Stimulated activated CD4-positive, alpha-beta T cell treated with anti-CD3 and anti-CD28 coated beads, Interleukin-2, amount 100 ng/mL, for 48 hours (primary cell): ENCODE measurements at regions not wholly inside any gene's neighbourhood (a gene's known extent, or its start where the extent isn't known, plus 50 kb on each side); places are given as distances from the start of the nearest gene placed in this dataset.
"Not testable (repeated sequence)": the region's sequence is repeated elsewhere in the genome, so short reads cannot be mapped to it uniquely, and the experiment has no call there.

Experiments used
- DNase-seq, 2 donors: peaks; one replicate each; pipeline ENCODE4 v3.0.0-alpha.2; 2020

DNA sequence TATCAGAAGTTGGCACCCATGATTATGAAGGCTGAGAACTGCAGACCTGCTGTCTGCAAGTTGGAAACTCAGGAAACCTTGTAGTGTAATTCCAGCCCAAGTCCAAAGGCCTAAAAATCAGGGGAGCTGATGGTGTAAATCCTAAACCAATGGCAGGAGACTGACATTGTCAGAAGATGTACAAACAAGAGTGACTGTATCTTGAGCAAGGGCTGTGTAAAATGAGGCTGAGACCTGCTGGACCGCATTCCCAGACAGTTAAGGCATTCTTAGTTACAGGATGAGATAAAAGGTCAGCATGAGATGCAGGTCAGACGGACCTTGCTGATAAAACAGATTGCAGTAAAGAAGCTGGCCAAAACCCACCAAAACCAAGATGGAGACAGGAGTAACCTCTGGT lies 147.7 kb downstream of the COG6 start:
- DNase-seq = no peak

- no peak for DNase-seq
These were observed 148.4 kb downstream of the COG6 start for GRCh38 chr13:39803851-39804250.

GRCh38 chr13:39804332-39805210 lies 149.1 kb downstream of the COG6 start:
- DNase-seq = no peak

- DNase-seq = no peak
These were observed 154.0 kb downstream of the COG6 start for GRCh38 chr13:39809466-39809865.

GRCh38 chr13:39810091-39810877 lies 154.8 kb downstream of the COG6 start:
- DNase-seq = no peak

DNA sequence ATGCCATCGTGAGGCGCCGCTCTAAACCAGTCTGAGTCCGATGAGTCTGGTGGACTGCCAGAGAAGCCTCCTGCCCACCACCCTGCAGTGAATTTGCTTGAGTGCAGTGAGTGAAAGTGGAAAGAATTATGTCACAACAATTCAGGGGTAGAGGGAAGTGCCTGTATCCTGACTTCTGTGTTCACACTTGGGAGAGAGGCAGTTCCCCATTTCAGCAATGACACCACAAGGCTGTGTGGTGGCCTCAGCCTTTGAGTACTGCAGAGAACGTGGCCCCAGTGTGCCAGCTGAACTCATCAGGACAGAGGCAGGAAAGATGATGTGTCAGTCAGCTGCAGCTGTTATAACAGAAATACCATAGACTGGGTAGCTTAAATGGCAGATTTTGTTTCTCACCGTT lies 155.6 kb downstream of the COG6 start:
- no peak for DNase-seq

GRCh38 chr13:39811696-39812095 lies 156.2 kb downstream of the COG6 start:
- no peak for DNase-seq

DNA sequence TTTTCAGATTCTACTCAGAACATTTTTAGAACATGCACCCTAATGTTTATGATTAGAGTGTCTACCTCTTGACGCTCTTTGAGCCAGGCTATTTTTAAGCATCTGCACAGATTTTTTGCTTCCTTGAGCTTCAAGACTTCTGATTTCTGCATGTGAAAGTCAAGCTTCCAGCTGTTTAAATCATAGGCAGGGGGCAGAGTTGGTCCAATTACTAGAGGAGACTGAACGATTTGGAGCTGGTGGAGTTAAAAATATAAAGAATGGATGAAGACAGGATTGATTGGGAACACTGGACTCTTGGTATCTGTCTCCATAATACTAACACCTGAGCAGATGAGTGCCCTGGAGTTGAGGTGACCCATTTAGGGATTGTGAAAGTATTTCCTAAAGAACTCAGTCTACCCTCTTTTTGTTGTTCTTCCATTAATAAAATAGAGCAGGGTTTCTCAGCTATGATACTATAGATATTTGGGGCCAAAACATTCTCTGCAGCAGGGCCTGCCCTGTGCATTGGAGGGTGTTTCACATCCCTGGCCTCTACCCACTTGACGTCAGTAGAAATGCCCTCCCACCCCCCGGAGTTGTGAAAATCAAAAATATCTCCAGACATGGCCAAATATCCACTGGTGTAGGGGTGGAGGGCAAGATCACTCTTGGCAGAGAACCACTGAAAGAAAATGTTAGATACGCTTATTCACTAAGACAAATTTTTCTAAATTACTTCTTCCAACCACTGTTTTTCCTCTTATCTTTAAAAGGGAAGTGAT lies 160.1 kb downstream of the COG6 start:
- DNase-seq = no peak

GRCh38 chr13:39816936-39817335 lies 161.5 kb downstream of the COG6 start:
- no peak for DNase-seq

GRCh38 chr13:39818953-39819352 lies 163.5 kb downstream of the COG6 start:
- DNase-seq = no peak

DNA sequence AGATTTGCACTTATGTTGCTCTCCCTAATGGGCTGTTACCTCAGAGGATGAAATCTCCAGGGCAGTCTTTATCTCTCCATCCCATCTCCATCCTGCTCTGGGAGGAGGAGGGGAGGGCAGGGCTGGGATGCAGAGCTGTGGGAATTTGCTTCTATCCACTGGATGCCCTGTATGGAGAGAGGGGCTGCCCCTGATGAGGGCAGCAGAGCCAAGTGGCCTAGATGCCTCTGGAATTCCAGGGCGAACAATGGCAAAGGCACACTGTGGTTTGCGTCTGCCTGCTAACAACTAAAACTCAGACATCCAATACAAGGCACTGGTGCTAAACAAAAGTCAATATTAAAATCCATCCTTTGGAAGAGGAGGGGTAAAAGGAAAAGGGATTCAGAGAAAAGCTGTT lies 165.1 kb downstream of the COG6 start:
- DNase-seq = no peak

DNA sequence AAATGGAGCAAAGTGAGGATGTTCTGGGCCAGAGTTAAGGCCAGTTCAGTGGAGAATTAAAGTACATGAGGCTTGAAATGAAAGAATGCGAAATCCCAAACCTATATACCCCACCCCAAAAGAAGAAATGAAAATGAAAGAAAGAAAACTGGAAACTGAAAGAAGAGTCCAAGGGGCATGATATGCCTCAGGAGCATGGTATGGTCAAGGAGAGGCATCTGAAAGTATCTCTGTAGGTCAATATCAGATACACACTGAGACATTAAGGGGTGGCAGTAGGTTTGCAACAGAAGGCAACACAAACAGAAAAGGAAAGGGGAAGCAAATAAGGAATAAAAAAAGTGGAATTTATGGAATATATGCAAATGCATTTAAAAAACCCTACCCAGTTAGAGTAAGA lies 166.5 kb downstream of the COG6 start:
- no peak for DNase-seq

DNA sequence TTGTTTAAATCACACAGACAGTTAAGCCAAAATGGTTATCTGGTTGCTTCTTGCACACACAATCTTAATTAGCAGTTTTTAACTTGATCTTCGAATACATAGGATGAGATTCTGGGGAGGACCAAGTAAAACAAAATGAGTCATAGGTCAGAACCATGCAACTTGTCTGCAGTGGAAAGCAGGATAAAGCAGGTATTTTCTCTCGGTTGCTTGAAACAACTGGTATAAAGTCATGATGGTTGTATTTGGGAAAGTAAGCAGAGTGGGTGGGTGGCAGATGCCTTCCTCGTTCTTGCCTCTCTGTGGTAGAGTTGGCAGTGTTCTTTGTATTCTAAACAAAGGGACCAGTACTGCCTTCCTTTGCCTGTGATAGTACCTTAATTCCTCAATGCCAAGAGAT lies 167.0 kb downstream of the COG6 start:
- no peak for DNase-seq

DNA sequence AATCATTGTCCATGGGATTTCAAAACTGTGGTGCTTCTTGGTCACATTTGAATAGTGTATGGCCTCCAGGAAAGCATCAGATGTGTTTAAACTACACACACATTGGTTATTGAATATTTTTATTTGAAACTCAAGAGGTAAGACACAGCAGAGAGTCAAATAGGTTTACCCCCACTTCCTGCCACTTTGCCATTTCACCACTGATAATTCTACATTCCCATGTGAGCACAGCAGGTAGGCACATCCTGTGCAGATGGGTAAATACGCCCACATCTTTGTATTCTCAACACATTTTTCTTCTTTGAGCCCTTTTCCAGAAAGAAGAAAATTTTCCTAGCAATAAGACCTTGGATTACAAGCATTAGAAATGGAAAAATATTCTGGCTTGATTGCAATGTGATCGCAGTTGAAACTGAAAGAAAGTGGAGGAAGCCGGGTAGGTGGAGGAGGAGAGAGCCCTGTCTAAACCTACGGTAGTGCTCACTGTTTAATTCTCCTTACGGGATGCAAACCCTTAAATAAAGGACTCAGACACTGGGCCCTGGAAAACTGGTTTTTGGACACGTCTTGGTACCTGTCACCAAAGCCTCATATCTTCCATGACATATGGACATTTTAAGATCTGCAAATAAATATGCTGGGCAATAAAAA lies 167.7 kb downstream of the COG6 start:
- no peak for DNase-seq

DNA sequence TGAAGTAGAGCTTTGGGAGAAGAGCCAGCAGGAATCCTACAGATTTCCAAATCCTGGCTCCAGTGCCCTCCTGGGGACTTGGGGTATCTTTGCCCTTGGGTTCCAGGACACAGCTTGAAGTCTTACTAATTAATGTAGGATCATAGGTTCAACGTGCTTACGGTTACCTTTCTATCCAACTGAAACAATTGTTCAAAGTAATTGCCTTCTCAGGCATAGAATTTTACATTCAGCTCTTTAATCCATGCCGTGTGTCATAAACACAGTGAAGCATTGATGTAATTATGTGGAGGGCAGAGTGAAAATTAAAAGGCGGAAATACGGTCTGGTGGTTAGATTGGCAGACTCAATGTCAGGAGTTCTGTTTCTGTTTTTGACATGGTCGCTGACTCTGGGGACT lies 170.4 kb downstream of the COG6 start:
- no peak for DNase-seq

DNA sequence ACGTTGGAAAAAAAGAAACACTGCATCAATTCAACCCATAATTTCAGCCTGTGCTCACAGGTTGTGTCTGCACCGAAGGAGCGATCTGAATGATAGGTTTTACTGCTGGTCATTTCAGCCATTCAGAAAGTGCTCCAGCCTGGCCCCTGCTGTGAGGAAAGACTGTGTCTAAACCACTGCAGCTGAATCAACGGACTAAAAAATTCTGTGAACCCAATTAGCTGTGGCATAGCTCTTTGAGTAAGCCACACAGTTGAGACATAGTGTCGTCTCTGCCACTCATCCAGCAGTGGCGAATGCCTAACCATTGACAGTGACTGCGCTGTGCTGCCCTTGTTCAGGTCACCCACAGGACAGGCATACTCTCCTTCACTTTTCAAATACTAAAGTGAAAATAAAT lies 179.8 kb downstream of the COG6 start:
- DNase-seq = no peak

DNA sequence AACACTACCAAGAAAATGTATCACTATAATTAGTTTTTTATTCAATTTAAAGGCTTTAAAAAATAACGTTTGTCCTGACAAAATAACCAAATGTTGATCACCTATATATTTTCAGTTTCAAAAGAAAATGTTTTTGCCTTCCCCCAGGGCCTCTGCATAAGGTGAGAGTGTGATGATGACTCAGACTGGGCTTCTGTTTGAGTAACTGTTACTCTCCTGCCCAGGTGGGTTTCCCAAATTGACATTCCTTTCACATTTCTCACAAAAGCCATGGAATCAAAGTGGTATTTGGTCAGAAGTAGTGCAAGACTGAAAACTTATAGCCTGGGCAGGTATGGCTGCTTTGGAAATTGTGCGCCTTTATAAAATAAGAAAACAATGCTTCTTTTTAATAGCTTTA lies 180.6 kb downstream of the COG6 start:
- DNase-seq = no peak

GRCh38 chr13:39837866-39838265 lies 182.4 kb downstream of the COG6 start:
- DNase-seq = not testable (repeated sequence)

GRCh38 chr13:39840201-39840600 lies 184.7 kb downstream of the COG6 start:
- DNase-seq = no peak

GRCh38 chr13:39847336-39847735 lies 191.9 kb downstream of the COG6 start:
- no peak for DNase-seq

- no peak for DNase-seq
These were observed 199.8 kb downstream of the COG6 start for GRCh38 chr13:39855236-39855635.

DNA sequence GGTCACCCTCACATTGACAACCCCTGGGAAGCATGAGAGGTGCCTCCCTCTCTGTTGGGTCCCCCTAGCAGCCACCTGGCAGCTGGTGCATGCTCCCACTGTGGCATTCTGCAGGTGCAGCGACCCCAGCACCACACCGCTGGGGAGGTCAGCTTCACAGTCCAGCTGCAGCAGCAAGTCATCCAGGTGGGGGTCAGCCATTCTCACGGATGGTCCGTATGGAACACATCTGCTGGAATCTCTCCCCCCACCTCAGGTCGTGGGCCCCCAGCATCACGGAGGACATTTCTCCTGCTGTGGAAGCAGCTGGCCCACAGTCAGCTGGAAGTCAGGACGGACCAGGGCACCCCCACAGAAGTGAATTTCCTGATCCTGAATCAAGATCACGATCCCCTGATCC lies 201.3 kb downstream of the COG6 start:
- DNase-seq = no peak

DNA sequence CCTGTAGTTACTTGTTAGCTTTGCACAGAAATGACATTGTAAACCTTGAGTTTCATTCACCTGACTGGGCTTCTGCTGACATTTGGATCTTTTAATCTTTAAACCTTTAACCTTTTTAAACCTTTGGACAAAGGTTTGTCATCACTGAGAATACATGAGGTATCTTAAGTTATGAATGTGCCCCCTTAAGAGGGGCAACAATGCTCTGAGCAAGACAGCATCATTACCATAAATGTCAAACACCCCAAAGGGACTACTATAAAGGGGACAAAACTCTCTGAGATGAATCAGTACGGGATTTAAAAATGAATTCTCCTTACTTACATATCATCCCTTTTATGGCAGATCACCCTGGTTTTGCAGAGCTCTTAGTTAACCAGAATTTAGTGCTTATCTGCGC lies 203.3 kb downstream of the COG6 start:
- DNase-seq = no peak
